ENCODE measurements at regions not wholly inside any gene's neighbourhood (a gene's known extent, or its start where the extent isn't known, plus 50 kb on each side); places are given as distances from the start of the nearest gene placed in this dataset.
"Not testable (repeated sequence)": the region's sequence is repeated elsewhere in the genome, so short reads cannot be mapped to it uniquely, and the experiment has no call there.

DNA sequence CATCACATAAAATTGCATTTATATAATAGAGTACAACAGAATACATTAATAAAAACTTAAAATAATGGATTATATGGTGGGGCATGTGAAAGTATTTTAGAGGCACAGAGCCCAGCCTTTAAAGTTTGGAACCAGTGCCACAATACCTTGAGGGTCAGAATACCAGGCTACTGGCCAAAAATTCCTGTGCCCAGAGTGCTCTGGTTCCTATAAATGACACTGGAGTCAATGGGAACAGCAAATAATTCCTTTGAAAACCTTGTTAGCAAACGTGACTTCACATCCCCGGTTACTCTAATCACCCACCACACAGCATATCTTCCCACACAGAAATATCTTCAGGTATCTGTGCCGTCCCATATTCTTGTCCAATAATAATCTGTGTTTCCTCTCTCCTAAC lies 1242.6 kb downstream of the DIAPH3 start:
- no peak for DNase-seq

DNA sequence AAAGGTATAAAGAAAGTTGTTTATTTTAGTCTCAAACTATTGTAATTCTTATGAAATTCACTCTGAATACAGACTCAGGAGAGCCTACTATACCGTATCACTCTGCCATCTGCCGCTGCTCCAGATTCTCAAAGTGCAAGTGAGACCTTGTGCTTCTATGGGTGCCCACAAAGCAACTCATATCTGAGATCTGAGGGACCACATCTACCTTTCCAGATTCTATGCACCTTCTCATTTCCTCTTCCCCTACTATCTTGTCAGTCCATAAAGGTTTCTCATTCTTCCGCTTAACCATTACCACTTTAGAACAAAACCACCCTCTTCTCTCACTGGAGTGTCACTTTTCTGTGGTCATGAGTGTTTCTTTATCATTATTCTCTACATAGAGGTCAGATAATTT lies 1236.9 kb downstream of the DIAPH3 start:
- no peak for DNase-seq

DNA sequence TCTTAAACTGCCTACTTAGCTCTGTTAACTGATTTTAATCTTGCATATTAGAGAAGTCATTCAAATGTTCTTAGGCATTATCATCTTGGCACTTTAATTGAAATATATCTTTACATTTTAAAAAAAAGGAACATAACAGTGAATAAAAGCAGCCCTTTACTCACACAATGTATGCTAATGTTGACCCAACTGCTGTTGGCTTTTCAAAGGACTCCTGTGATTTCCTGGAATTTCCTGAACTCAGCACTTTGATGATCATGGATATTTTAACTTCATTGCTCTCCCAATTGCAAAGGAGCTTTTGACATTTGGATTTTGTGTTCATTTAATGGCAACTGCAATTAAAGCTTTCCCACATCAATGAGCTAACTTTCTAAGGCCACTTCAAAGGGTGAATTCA lies 1230.3 kb downstream of the DIAPH3 start:
- DNase-seq, result no peak

DNA sequence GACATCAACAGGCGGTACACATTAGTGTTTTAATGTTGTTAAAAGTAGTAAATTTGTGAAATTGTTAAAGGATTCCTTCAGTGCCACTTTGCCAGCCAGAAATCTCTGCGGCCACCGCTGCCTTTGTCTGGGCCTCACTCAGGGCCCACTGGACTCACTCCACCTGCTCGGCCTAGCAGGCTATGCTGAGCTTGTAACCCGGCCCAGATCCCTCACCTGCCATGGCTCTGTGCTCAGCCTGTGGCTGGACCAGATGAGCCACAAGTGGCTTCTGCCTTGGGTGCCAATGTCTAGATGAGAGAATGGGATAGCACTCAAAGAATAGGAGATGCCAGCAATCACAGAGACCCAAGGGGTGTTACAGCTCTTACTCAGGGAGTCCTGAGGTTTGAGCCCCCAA lies 1228.0 kb downstream of the DIAPH3 start:
- DNase-seq, result no peak

DNA sequence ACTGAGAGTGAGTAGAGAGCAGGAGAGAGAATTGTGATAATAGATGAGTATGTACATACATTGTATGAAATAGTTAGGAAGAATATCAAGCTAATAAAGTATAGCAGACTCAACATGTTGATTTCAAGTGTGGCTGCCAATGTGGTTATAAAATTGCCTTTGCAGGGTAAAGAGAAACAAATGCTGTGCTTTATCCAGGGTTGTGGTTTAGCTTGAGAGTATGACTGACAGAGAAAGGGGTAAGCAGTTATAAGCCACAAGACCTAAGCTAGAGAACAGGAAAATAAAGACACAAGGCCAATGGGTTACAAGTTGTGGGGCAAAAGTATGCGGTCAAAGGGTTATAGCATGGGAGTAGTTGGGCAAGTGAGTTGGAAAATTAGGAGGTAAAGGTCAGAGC lies 1217.5 kb downstream of the DIAPH3 start:
- DNase-seq, result no peak

DNA sequence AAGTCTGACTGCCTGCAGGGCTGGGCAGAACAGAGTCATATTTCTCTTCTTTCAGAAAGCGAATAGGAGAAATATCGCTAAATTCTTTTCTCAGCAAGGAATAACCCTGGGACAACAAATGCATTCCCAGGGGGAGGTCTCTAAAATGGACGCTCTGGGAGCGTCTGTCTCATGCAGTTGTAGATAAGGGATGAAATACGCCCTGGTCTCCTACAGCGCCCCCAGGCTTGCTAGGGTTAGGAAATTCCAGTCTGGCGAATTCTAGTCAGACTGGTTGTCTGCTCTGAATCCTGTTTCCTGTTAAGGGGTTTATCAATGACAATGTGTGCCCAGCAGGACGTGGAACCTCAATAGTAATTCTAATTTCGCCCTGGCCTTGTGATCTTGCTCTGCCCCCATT lies 1214.1 kb downstream of the DIAPH3 start:
- no peak for DNase-seq

DNA sequence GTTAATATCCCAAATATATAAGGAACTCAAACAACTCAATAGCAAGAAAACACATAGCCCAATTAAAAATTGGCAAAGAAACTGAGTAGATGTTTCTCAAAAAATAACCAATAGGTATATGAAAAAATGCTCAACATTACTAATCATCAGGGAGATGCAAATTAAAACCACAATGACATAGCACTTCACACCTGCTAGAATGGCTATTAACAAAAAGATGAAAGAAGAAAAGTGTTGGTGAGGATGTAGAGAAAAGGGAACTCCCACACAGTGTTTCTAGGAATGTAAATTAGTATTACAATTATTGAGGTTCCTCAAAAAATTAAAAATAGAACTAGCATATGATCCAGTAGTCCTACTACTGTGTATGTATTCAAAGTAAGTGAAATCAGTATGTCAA lies 1212.8 kb downstream of the DIAPH3 start:
- DNase-seq, result no peak

DNA sequence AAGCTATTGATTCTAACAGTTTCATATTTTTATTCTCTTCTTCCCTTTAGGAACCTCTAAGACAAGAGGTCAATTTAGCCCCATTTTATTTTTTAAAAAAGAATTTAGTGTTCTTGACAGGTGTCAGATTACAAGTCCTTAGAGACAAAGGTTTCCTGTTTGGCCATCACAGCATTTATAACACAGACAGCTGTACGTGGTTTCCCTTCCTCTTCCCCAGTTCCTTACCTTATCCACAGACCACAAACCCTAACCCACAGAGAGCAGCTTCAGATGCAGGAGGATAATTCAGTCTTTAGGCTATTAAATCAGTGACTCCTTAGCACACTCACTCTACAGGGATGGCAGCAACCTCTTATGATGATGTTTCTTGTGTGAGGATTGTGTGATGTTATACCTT lies 1210.1 kb downstream of the DIAPH3 start:
- DNase-seq, result no peak

DNA sequence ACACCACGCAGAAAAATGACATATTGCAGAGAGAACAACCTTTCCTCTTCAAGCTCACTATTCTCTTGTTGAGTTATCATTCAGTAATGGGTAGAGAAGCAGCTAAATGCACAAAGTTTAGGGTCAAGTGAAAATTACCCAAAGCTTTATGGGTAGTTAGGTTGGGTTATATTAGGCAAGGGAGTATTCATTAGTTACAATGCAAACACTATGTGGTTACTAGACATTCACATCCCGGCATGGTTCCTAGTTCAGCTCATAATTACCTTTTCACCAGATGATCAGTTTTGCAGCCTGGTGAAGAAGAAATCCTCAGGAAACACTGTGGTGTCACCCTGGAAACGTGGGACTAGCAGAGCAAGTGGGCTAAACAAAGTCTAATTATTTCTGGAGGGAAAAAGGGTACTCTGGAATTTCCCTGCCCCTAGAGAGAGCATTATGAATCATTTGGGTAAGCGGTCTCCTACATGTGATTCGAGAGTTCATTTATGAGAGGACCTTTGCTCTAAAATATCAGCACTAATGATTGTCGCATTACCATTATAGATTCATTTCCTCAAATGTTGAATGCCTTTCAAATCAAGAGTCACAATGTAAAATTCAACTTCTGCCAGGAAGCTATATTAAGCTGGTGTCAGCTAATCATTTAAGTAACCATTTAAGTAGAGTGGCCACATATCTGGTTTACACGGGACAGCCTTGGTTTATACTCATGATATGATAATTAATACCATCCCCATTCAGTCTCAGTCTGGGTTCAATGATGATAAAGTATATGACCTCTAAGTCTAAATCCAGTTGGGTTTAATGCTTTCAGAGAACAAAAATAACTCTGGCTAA lies 1208.0 kb downstream of the DIAPH3 start:
- DNase-seq, result no peak

DNA sequence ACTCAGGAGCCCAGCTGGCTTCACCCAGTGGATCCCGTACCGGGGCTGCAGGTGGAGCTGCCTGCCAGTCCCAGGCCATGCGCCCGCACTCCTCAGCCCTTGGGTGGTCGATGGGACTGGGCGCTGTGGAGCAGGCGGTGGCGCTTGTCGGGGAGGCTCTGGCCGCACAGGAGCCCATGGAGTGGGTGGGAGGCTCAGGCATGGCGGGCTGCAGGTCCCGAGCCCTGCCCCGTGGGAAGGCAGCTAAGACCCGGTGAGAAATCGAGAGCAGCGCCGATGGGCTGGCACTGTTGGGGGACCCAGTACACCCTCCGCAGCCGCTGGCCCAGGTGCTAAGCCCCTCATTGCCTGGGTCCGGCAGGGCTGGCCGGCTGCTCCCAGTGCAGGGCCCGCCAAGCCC lies 1205.6 kb downstream of the DIAPH3 start:
- not testable (repeated sequence) for DNase-seq

DNA sequence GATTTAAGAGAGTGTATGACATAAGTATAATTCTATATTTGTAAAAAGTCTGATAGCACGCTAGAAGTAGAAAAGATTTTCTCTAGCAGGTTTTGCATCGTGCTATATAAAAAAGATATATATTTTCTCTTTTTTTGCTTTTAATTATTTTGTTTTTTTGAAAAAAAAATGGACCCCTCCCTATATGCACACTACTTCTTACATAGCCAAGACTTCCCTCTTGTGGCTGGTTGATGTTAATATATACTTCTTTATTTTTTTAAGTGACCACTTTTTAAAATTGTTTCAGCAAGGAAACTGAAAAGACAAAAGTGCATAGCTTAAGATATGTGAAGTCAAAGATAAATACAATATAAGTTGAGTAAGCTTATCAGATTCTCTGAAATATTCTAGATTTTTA lies 1202.8 kb downstream of the DIAPH3 start:
- peak; percentile 13 for DNase-seq

DNA sequence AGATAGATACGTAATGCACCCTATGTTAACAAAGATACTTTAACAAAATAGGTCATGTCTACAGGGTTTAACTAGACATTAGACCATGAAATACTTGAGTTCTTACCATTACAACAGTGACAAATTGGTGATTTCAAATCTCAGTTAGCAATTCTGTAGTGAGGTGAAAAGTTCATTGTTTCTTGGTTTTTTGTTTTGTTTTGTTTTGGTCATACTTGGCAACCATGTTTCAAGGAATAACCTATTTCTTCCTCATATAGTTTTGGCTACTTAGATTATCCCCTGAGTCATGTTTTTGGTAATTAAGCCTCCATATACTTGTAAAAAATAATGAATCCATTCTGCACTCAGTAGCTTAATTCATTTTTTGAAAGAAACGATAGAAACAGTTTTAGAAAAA lies 1200.4 kb downstream of the DIAPH3 start:
- DNase-seq, result no peak

DNA sequence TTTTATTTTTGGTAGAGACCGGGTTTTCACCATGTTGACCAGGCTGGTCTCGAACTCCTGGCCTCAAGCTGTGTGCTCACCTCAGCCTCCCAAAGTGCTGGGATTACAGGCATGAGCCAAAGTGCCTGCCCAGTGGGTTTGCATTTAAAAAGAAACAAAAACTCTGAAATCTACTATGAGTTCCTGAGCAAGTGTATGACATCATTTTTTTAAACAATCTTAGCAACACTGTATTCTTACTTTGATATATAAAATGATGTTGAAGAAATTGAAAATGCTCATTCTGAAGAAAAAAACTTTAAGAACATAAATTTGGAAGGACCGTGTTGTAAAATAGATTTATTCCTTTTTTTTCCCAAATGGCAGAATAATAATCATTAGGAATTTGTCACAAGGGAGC lies 1199.7 kb downstream of the DIAPH3 start:
- no peak for DNase-seq

DNA sequence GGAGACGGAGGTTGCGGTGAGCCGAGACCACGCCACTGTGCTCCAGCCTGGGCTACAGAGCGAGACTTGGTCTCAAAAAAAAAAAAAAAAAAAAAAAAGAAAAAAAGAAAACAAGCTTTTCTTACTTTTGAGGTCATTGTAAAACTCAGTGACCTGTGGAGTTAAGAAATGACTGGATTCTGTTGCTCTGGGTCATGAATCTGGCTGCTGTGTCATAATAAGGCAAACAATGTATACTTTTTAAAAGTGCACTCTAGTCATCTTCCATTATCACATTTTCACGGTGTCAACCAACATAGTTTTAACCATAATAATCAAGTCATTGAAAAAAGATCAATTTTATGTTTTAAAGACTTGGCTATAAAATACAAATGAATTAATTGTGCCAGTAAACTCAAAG lies 1186.6 kb downstream of the DIAPH3 start:
- no peak for DNase-seq

DNA sequence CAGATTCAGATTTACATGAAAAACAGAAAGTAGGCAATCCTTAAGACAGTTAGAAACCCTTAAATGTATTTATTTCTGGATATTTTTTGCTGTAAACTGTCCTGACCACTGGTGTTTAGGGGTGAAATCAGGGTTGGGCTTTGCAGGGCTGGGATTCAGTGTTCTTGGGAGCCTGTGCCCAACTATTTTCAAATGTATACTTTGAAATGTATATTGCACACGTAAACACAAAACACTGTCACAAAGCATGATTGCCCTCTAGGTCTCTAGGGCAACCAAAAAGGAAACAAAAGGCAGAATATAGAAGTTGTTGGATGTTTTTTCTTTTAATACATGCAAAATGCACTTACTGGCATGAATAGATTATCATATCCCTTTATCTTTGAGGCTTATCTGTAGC lies 1185.4 kb downstream of the DIAPH3 start:
- no peak for DNase-seq

DNA sequence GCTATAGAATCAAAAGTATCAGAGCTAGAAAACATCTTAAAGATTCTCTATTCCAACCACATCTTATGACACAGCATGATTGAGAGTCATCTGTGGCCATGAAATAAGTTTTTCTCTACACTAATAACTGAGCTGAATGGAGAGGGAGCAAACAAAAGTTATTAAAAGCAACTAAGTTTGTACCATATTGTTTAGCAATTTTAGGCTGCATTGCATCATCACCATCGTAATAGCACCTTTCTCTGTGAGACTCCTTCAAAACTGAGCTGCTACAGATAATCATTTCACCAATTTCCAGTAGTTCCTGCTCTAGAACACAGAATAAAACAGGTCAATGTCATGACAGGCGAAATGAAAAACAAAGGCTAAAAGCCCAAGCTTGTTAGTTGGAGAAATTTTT lies 1183.9 kb downstream of the DIAPH3 start:
- no peak for DNase-seq

DNA sequence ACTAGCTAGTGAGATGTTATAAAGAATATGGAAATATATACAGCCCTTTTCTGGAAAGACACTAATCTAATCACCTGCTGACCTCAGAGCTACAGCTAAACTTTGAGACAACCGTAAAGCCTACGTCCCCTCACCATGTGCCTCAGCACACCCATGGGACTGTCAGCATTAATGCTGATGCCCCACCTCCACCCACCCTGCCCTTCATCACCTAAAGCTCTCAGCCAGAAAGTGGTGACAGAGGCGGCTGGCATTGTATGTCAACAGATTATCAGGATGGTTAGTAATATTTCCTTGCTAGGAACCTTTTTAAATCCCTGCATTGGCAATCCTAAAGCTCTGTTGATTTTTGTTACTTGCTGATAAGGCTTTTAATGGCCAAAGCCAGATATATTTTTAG lies 1177.9 kb downstream of the DIAPH3 start:
- DNase-seq, result no peak

DNA sequence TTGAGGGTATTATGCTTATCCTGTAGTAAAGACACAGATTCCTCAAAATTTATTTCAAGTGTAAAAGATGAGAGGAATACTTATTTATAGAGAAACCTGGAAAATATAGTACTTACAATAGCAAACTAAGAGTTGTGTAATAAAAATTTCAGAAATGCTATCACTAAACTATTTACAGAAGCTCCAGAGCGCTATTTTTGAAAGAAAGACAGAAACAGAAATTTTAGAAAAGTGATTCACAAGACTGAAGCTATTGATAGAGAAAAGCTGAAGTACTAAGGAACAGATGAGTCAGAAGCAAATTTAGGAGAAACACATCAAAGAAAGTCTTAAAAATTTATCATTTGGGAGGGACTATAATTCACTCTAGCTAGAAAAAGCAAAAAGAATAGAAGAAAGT lies 1174.2 kb downstream of the DIAPH3 start:
- DNase-seq, result no peak

DNA sequence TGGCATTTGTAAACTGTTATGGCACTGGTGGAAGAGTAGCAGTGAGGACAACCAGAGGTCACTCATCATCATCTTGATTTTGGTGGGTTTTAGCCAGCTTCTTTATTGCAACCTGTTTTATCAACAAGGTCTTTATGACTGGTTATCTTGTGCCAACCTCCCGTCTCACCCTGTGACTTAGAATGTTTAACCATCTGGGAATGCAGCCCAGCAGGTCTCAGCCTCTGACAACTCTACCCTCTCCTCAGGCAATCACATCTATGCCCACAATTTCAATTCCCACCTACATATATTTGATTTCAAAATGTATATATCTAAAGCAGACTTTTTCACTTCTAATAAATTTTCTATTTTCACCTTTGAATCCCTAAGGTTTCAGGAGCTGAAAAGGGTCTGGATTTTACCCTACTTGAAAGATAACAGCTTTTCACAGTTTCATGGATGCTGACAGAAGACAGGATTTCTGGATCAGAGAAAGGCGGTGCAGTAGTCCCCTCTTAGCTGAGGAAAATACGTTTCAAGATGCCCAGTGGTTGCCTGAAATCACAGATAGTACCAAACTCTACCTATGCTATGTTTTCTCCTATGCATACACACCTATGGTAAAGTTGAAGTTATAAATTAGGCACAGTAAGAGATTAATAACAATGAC lies 1171.8 kb downstream of the DIAPH3 start:
- DNase-seq, result no peak

DNA sequence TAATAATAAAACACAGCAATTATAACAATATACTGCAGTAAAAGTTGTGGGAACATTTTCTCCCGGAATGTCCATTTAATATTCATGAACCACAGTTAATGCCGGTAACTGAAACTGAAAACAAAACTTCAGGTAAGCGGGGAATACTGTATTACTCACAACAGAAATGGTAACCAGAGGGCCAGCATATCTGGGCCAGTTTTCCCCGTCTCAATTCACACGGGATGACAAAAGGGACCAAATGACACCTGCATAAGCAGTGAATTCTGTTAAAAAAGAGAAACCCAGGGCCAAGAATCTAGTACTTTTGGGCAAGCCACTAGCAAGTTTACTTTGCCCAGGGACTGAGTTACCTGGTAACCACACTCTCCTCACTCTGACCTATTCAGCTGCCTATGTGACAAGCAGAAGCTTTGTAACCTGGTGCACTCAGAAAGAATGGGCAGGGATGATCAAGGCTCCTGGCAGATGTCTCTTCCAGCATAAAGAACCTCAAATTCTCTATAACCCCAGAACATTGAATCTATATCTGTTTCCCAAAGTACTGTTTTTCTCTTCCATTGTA lies 1171.2 kb downstream of the DIAPH3 start:
- DNase-seq, result no peak

DNA sequence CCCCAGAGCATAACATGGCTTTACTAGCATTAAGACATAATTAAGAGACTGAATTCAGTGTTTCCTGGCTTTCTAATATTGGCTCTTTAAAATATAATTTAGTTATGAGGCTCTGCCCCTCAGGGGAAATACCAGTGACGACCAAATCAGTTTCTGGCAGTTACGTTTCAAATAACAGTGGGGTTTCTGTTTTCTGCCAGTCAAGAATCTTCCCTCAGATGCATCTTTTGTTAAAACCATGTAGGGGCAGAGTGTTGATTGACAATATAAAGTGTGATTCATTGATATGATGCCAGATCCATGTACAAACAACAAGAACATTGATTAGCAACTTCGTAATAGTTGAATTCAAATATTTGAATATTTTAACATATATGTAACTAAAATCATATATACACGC lies 1169.7 kb downstream of the DIAPH3 start:
- DNase-seq, result no peak

DNA sequence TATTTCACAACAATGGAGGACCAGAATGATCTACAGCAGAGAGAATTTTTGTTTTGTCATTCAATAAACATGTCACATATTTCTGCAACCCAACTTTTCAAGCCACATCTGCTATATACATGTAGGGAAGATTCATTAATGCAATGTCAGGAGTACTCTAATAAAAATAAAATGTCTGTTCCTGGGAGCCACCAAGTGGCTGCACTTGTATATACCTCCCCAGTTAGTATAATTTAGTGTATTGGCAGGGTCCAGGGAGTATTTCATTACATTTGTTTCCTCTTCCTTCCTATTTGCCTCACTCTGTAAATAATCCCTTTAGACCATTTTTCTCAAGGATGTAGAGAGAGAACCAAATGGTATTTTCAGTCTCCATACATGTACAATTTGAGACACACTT lies 1169.0 kb downstream of the DIAPH3 start:
- DNase-seq, result peak; percentile 8

DNA sequence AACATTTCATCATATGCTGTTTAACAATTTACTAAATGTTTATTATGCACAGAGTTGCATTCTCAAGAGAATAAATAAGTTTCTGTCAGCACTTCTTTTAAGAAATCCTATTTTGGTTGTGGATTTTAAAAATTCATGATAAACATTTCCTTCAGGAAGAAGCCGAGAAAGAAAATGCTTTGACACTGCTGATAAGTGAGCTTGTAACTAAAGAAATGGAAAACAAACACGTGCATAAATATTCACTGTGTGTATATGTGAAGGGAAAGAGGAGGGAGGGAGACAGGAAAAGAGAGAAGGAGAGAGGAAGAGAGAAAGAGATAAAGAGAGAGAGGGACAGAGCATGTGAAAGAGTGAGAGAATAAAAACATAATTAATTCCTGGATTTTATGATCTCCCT lies 1165.0 kb downstream of the DIAPH3 start:
- no peak for DNase-seq

DNA sequence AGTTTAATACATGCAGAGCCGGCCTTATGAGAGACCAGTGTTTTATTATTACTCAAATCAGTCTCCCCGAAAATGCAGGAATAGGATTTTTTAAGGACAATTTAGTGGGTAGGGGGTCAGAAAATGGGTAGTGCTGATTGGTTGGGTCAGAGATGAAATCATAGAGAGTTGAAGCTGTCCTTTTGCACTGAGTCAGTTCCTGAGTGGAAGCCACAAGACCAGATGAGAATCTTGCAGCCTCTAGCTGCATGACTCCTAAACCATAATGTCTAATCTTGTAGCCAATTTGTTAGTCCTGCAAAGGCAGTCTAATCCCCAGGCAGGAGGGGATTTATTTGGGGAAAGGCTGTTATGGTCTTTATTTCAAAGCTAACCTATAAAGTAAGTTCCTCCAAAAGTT lies 1163.9 kb downstream of the DIAPH3 start:
- no peak for DNase-seq
